Keratinocyte (primary cell): ENCODE measurements at regions not wholly inside any gene's neighbourhood (a gene's known extent, or its start where the extent isn't known, plus 50 kb on each side); places are given as distances from the start of the nearest gene placed in this dataset.

ENCODE experiments used
- DNase-seq: peaks from one replicate; pipeline ENCODE4 v3.0.0-alpha.2; 2011; ENCODE audit warnings: low read depth, missing footprints, low spot score
- FAIRE-seq: peaks from 2 replicates; lab custom pipeline; 2011; peaks lifted over from hg19 to GRCh38; lab: Jason Lieb, UNC
- H2AFZ ChIP-seq: 2 replicates; pipeline ENCODE4 v1.6.0; 2012; ENCODE audit warnings: low read length, control low read depth, inconsistent platforms; ENCODE audit not compliant: control insufficient read depth
- H3K27ac ChIP-seq: 2 replicates; pipeline ENCODE4 v1.5.1; 2011; ENCODE audit warnings: low read length; ENCODE audit not compliant: control insufficient read depth, insufficient read depth
- H3K27me3 ChIP-seq: 3 replicates; pipeline ENCODE4 v1.6.0; 2011; ENCODE audit warnings: low read length; ENCODE audit not compliant: control insufficient read depth, insufficient read depth; ENCODE audit errors: extremely low read depth
- H3K36me3 ChIP-seq, 2 experiments: 2 replicates in 1 of 2; 3 replicates in 1 of 2; pipeline ENCODE4 v1.5.1; 2011; ENCODE audit warnings: low read length in 2 of 2, mild to moderate bottlenecking in 1 of 2; ENCODE audit not compliant: control insufficient read depth in 2 of 2, insufficient read depth in 2 of 2; ENCODE audit errors: extremely low read depth in 1 of 2
- H3K4me1 ChIP-seq: 3 replicates; pipeline ENCODE4 v1.5.1; 2011; ENCODE audit warnings: low read length; ENCODE audit not compliant: control insufficient read depth, insufficient read depth; ENCODE audit errors: extremely low read depth
- H3K4me2 ChIP-seq: 3 replicates; pipeline ENCODE4 v1.6.0; 2011; ENCODE audit warnings: low read depth, low read length; ENCODE audit not compliant: control insufficient read depth, insufficient read depth; ENCODE audit errors: extremely low read depth
- H3K4me3 ChIP-seq, 3 experiments: fragments of 200-600 bp in 1 of 3; sonication (generic) in 1 of 3; 2 replicates in 2 of 3; 3 replicates in 1 of 3; pipeline ENCODE4 v1.5.1; 2011 to 2016; ENCODE audit warnings: low read length in 3 of 3, mild to moderate bottlenecking in 3 of 3, control low read depth in 2 of 3, inconsistent platforms in 1 of 3, low read depth in 1 of 3, mixed read lengths in 1 of 3, mixed run types in 1 of 3, moderate library complexity in 1 of 3; ENCODE audit not compliant: control insufficient read depth in 2 of 3, insufficient read depth in 2 of 3; ENCODE audit errors: extremely low read depth in 1 of 3
- H3K79me2 ChIP-seq: 2 replicates; pipeline ENCODE4 v1.6.0; 2012; ENCODE audit warnings: low read length; ENCODE audit not compliant: control insufficient read depth, insufficient read depth
- H3K9ac ChIP-seq: 3 replicates; pipeline ENCODE4 v1.6.0; 2011; ENCODE audit warnings: low read length; ENCODE audit not compliant: control insufficient read depth, insufficient read depth; ENCODE audit errors: extremely low read depth
- H3K9me1 ChIP-seq: 3 replicates; pipeline ENCODE4 v1.6.0; 2011; ENCODE audit warnings: low read length; ENCODE audit not compliant: control insufficient read depth, insufficient read depth; ENCODE audit errors: extremely low read depth
- H3K9me3 ChIP-seq: 2 replicates; pipeline ENCODE4 v1.5.1; 2012; ENCODE audit warnings: low read depth, low read length; ENCODE audit not compliant: control insufficient read depth
- H4K20me1 ChIP-seq: 3 replicates; pipeline ENCODE4 v1.6.0; 2011; ENCODE audit warnings: low read length; ENCODE audit not compliant: control insufficient read depth, insufficient read depth; ENCODE audit errors: extremely low read depth
- EZH2 ChIP-seq: IDR thresholded peaks from one replicate; pipeline ENCODE4 v1.6.1; 2012; ENCODE audit warnings: inconsistent platforms, mild to moderate bottlenecking, low read length, moderate library complexity
- dilution Hi-C: fragments of 300-500 bp; cut with MboI; formaldehyde crosslinking; loops from one replicate; pipeline ENCODE4 v1.7.0; 2020; ENCODE audit warnings: low sequenced_read_pairs; ENCODE audit not compliant: extremely low pct_ligation_motif_present
- TF ChIP-seq, protein P1 (sequence below), 3 experiments: IDR thresholded peaks in 1 of 3; conservative IDR thresholded peaks in 1 of 3; optimal IDR thresholded peaks in 1 of 3; 2 replicates in 2 of 3; 3 replicates in 1 of 3; pipeline versions ENCODE3 to v1.5.1; 2011; ENCODE audit warnings: low read length in 3 of 3, mild to moderate bottlenecking in 3 of 3, moderate library complexity in 2 of 3, control low read depth in 1 of 3, inconsistent platforms in 1 of 3; ENCODE audit not compliant: insufficient read depth in 2 of 3; ENCODE audit errors: extremely low read depth in 1 of 3

DNA sequence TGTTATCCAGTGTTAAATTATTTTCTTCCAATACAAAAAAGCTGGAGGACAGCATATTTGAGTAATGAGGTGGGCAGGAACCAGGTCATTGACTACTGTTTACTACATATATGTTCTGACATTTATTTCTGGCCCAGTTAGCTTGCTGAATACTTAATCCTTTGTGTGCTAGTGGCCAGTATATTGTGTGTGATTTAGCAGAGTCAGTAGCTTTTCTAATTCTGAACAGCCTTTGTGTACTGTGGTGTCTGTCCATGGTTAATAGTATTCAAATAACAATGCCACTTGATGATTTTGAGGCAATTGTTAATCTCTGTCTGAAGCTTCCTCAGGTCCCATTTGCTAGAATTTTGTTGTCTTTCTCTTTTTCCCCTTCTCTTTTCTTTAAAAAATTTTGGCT lies 286.5 kb upstream of the E2F7 start:
- no peak overlapping the region for H3K9ac ChIP-seq
- H2AFZ ChIP-seq, result no peak overlapping the region
- no peaks in the 10 kb centered on the region for H3K4me1 ChIP-seq
- dilution Hi-C loops, result no loop called here
- no peak overlapping the region for H3K4me2 ChIP-seq
- H3K9me3 ChIP-seq, result no peaks in the 10 kb centered on the region
- no peak for FAIRE-seq
- no peaks in the 10 kb centered on the region for H3K36me3 ChIP-seq
- no peaks in the 10 kb centered on the region for H3K79me2 ChIP-seq
- H3K4me3 ChIP-seq, result no peak overlapping the region
- H4K20me1 ChIP-seq, result no peaks in the 10 kb centered on the region
- H3K9me1 ChIP-seq, result no peaks in the 10 kb centered on the region
- H3K27me3 ChIP-seq, result no peaks in the 10 kb centered on the region
- H3K27ac ChIP-seq, result no peak overlapping the region
- TF ChIP-seq, protein P1, sequence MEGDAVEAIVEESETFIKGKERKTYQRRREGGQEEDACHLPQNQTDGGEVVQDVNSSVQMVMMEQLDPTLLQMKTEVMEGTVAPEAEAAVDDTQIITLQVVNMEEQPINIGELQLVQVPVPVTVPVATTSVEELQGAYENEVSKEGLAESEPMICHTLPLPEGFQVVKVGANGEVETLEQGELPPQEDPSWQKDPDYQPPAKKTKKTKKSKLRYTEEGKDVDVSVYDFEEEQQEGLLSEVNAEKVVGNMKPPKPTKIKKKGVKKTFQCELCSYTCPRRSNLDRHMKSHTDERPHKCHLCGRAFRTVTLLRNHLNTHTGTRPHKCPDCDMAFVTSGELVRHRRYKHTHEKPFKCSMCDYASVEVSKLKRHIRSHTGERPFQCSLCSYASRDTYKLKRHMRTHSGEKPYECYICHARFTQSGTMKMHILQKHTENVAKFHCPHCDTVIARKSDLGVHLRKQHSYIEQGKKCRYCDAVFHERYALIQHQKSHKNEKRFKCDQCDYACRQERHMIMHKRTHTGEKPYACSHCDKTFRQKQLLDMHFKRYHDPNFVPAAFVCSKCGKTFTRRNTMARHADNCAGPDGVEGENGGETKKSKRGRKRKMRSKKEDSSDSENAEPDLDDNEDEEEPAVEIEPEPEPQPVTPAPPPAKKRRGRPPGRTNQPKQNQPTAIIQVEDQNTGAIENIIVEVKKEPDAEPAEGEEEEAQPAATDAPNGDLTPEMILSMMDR (optimal IDR thresholded peaks at IDR 0.05 in 1 of 3, IDR thresholded peaks at IDR 0.05 in 1 of 3, conservative IDR thresholded peaks at IDR 0.05 in 1 of 3; ENCODE audit: extremely low read depth in 1 of 3, insufficient read depth in 2 of 3, low read length in 3 of 3), result no peak
- no peak for DNase-seq

DNA sequence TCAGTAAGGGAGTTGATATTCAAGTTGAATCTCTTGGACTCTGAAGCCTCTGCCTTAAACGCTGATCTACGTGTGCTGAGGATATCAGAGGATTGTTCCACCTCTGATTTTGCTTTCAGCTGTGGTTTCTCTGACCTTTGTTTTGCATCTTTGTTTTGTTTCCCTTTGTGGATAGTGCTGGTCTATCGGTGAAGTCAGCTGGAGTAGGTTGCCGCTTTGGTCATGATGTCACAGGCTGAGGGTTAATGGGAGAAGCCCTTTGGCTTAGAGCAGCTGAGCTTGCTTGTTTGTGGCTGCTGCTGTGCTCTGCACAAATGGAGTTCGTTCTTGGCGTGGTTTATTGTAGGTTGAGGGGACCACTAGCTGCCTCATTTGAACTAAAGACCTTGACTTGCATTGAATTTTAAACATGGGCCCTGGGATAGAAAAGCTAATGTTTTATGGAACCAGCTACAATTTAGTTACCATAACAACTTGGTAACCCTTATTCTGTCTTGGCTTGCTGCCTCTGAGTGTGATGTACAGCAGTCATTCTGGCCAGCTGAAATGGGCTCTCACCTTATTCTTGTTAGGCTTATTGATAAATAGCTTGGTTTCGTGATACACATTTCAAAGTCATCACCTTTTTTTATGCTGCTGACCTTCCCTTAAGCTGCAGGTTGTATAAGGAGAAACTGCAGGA lies 284.5 kb upstream of the E2F7 start:
- H3K4me3 ChIP-seq, result no peak overlapping the region
- dilution Hi-C loops, result no loop called here
- FAIRE-seq (no peak), DNase-seq (no peak)
- H3K36me3 ChIP-seq, result no peaks in the 10 kb centered on the region
- H3K27me3 ChIP-seq, result no peaks in the 10 kb centered on the region
- no peaks in the 10 kb centered on the region for H3K9me1 ChIP-seq
- no peaks in the 10 kb centered on the region for H3K79me2 ChIP-seq
- H3K4me2 ChIP-seq, result no peak overlapping the region
- no peak overlapping the region for H2AFZ ChIP-seq
- H3K9me3 ChIP-seq, result no peaks in the 10 kb centered on the region
- no peak overlapping the region for H3K27ac ChIP-seq
- no peaks in the 10 kb centered on the region for H4K20me1 ChIP-seq
- H3K9ac ChIP-seq, result no peak overlapping the region
- TF ChIP-seq, protein P1 (optimal IDR thresholded peaks at IDR 0.05 in 1 of 3, IDR thresholded peaks at IDR 0.05 in 1 of 3, conservative IDR thresholded peaks at IDR 0.05 in 1 of 3; ENCODE audit: extremely low read depth in 1 of 3, insufficient read depth in 2 of 3, low read length in 3 of 3), result no peak
- no peak for TF ChIP-seq EZH2
- no peaks in the 10 kb centered on the region for H3K4me1 ChIP-seq
